ENCODE measurements at regions not wholly inside any gene's neighbourhood (a gene's known extent, or its start where the extent isn't known, plus 50 kb on each side); places are given as distances from the start of the nearest gene placed in this dataset.

DNA sequence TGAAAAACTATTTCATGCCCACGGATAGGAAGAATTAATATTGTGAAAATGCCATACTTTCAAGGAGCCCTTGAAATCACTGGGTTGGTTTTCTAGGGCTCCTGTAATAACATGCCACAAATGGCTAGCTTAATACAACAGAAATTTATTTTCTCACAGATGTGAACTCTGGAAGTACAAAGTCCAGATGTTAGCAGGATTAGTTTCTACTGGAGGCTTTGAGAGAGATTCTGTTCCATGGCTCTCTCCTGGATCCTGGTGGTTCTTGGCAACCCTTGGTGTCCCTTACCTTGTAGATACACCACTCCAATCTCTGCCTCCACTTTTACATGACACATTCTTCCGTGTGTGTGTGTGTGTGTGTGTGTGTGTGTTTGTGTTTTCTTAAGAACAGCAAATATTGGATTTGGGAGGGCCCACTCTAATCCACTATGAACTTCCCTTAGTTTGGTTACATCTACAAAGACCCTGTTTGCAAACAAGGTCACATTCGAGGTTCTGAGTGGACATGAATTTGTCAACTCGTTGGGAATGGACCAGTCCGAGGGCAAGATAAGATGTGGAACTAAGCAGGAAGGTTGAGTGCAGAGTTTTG is 381.1 kb downstream of the IPO8 start:
- TF ChIP-seq EP300 (IDR thresholded peaks at IDR 0.05) (no peak), POLR2AphosphoS5 (IDR thresholded peaks at IDR 0.05) (no peak), POLR2A (IDR thresholded peaks at IDR 0.05) (no peak)
- TF ChIP-seq, protein P1, sequence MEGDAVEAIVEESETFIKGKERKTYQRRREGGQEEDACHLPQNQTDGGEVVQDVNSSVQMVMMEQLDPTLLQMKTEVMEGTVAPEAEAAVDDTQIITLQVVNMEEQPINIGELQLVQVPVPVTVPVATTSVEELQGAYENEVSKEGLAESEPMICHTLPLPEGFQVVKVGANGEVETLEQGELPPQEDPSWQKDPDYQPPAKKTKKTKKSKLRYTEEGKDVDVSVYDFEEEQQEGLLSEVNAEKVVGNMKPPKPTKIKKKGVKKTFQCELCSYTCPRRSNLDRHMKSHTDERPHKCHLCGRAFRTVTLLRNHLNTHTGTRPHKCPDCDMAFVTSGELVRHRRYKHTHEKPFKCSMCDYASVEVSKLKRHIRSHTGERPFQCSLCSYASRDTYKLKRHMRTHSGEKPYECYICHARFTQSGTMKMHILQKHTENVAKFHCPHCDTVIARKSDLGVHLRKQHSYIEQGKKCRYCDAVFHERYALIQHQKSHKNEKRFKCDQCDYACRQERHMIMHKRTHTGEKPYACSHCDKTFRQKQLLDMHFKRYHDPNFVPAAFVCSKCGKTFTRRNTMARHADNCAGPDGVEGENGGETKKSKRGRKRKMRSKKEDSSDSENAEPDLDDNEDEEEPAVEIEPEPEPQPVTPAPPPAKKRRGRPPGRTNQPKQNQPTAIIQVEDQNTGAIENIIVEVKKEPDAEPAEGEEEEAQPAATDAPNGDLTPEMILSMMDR (IDR thresholded peaks at IDR 0.05): no peak

DNA sequence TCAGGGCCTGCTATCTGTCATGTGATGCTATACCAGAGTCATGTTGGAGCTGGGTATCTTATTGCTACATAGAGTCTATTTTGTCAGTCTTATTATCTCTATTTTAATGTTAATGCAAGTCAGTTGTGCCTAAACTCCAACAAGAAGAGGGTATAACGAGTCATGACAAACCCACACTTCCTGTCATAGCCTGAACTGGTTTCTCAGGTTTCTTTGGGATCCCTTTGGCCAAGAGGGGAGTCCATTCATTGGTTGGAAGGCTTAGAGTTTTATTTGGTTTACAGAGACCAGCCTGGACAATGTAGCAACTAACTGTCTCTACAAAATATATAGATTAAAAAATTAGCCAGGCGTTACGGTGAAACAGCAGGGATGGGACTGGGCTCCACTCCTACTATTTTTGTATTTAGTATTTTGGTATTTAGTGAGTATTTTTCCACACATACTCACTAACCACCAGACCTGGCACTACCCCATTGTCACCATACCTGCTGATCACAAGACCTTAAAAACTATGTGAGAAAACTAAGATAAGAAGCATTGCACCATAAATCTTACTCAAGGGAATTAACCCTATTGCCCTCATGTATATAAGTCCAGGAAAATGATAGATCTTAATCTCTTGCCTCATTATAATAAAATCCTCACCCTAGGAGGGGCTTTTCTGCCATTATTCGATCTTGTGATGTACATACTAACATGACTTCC is 387.5 kb downstream of the IPO8 start:
- TF ChIP-seq POLR2AphosphoS5 (IDR thresholded peaks at IDR 0.05): no peak
- TF ChIP-seq POLR2A (IDR thresholded peaks at IDR 0.05): no peak
- TF ChIP-seq EP300 (IDR thresholded peaks at IDR 0.05): no peak
- TF ChIP-seq, protein P1 (IDR thresholded peaks at IDR 0.05): no peak
- no peaks in the 10 kb centered on the region for H3K4me1 ChIP-seq
- DNase-seq (ENCODE audit: low spot score in 2 of 2): no peak
- H3K4me3 ChIP-seq: no peak overlapping the region
- H3K27ac ChIP-seq: no peak overlapping the region
- H3K9me3 ChIP-seq: no peaks in the 10 kb centered on the region
- WGBS: 49% methylated on average over 4 of the region's 4 CpGs
- H3K36me3 ChIP-seq: no peaks in the 10 kb centered on the region
- H3K27me3 ChIP-seq: no peaks in the 10 kb centered on the region

More for the DNA sequence above, 381.1 kb downstream of the IPO8 start:
- Histone ChIP-seq H3K27ac (no peak overlapping the region), H3K4me3 (no peak overlapping the region), H3K36me3 (no peaks in the 10 kb centered on the region), H3K27me3 (no peaks in the 10 kb centered on the region), H3K9me3 (no peaks in the 10 kb centered on the region), H3K4me1 (no peaks in the 10 kb centered on the region)
- DNase-seq (ENCODE audit: low spot score in 2 of 2): no peak
- 65% methylated on average over 5 of the region's 5 CpGs for WGBS

- Histone ChIP-seq H3K27me3 (no peaks in the 10 kb centered on the region), H3K36me3 (no peaks in the 10 kb centered on the region), H3K27ac (no peak overlapping the region), H3K4me1 (no peaks in the 10 kb centered on the region), H3K9me3 (no peaks in the 10 kb centered on the region), H3K4me3 (no peak overlapping the region)
- DNase-seq (ENCODE audit: low spot score in 2 of 2): no peak
- TF ChIP-seq POLR2A (IDR thresholded peaks at IDR 0.05) (no peak), POLR2AphosphoS5 (IDR thresholded peaks at IDR 0.05) (no peak), EP300 (IDR thresholded peaks at IDR 0.05) (no peak)
- TF ChIP-seq, protein P1 (IDR thresholded peaks at IDR 0.05): no peak
Observed at GRCh38 chr12:30304528-30304927, 391.1 kb downstream of the IPO8 start.

DNA sequence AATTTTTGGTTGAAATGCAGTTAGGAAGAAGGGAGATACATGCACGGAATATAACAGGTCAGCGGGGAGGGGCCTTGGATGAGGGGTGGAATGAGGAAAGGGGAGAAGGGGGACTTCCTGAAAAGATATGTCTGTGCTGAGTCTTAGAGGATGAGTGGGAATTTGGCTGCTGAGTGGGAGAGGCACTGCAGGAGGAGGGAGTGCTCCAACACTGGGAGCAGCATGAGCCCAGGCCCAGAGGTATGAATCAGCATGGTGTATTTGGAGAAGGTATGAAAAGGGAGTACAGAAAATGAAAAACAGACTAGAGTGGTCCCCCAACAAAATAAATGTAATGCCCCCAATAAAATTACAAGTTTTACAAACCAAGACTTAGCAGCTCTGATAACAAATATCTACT is 394.4 kb downstream of the IPO8 start:
- DNase-seq (ENCODE audit: low spot score in 2 of 2): no peak
- Histone ChIP-seq H3K27me3 (no peaks in the 10 kb centered on the region), H3K36me3 (no peaks in the 10 kb centered on the region), H3K27ac (no peak overlapping the region), H3K9me3 (no peaks in the 10 kb centered on the region), H3K4me3 (no peak overlapping the region), H3K4me1 (no peaks in the 10 kb centered on the region)
- 98% methylated on average over 2 of the region's 2 CpGs for WGBS
- TF ChIP-seq EP300 (IDR thresholded peaks at IDR 0.05): no peak
- TF ChIP-seq POLR2A (IDR thresholded peaks at IDR 0.05): no peak
- TF ChIP-seq, protein P1 (IDR thresholded peaks at IDR 0.05): no peak
- TF ChIP-seq POLR2AphosphoS5 (IDR thresholded peaks at IDR 0.05): no peak

DNA sequence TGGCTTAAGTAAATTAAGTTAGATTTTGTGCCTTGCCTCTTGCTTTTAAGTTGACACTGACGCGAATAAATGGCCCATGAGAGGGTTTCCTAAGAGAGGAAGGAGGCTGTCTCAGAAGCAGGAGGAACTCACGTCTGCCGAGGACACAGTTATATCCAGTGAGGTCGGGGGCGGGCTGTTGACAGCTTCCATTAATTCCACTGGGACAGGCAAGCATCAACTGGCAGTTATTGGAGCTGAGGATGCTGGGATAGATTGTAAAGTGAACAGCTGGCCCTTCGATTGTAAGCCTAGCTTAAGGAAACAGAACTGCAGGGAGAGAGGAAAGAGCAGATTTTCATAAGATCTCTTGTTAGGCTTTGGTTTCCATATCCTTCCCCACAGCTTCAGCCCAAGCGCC is 399.2 kb downstream of the IPO8 start:
- TF ChIP-seq POLR2A (IDR thresholded peaks at IDR 0.05) (no peak), EP300 (IDR thresholded peaks at IDR 0.05) (no peak), POLR2AphosphoS5 (IDR thresholded peaks at IDR 0.05) (no peak)
- TF ChIP-seq, protein P1 (IDR thresholded peaks at IDR 0.05): no peak
- Histone ChIP-seq H3K4me1 (no peaks in the 10 kb centered on the region), H3K27ac (no peak overlapping the region), H3K36me3 (no peaks in the 10 kb centered on the region), H3K27me3 (no peaks in the 10 kb centered on the region), H3K9me3 (no peaks in the 10 kb centered on the region), H3K4me3 (no peak overlapping the region)
- no peak for DNase-seq (ENCODE audit: low spot score in 2 of 2)
- 62% methylated on average over 8 of the region's 8 CpGs for WGBS

Measured in suprapubic skin (tissue), 4 donors.